ENCODE measurements at regions not wholly inside any gene's neighbourhood (a gene's known extent, or its start where the extent isn't known, plus 50 kb on each side); places are given as distances from the start of the nearest gene placed in this dataset.

DNA sequence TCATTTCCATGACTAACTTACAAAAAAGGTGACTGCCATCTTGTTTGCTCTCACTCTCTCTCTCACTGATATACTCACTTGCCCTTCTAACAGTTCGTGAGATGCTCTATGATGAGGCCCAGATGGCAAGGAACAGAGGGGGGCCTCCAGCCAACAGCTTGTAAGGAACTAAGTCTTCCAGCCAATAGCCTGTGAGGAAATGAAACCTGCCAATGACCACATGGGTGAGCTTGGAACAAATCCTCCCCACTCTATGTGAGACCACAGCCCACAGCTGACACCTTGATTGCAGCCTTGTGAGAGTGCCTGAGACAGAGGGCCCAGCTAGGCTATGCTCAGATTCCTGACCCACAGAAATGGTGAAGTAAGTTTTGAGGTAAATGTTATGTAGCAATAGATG, 153.7 kb downstream of the HHIPL2 start:
- TF ChIP-seq POLR2AphosphoS5 (IDR thresholded peaks at IDR 0.05): no peak
- TF ChIP-seq, protein P1, sequence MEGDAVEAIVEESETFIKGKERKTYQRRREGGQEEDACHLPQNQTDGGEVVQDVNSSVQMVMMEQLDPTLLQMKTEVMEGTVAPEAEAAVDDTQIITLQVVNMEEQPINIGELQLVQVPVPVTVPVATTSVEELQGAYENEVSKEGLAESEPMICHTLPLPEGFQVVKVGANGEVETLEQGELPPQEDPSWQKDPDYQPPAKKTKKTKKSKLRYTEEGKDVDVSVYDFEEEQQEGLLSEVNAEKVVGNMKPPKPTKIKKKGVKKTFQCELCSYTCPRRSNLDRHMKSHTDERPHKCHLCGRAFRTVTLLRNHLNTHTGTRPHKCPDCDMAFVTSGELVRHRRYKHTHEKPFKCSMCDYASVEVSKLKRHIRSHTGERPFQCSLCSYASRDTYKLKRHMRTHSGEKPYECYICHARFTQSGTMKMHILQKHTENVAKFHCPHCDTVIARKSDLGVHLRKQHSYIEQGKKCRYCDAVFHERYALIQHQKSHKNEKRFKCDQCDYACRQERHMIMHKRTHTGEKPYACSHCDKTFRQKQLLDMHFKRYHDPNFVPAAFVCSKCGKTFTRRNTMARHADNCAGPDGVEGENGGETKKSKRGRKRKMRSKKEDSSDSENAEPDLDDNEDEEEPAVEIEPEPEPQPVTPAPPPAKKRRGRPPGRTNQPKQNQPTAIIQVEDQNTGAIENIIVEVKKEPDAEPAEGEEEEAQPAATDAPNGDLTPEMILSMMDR (IDR thresholded peaks at IDR 0.05): no peak
- no peak for TF ChIP-seq EP300 (IDR thresholded peaks at IDR 0.05; ENCODE audit: low read depth)
